Fibroblast of pulmonary artery (primary cell): ENCODE measurements at regions not wholly inside any gene's neighbourhood (a gene's known extent, or its start where the extent isn't known, plus 50 kb on each side); places are given as distances from the start of the nearest gene placed in this dataset.

Experiments used
- DNase-seq: peaks from one replicate; pipeline ENCODE4 v3.0.0-alpha.2; 2010; ENCODE audit warnings: low read depth
- H3K4me3 ChIP-seq: replicated peaks from 2 replicates; pipeline ENCODE4 v1.5.1; 2011; ENCODE audit warnings: low read depth, mild to moderate bottlenecking, control low read depth, low read length, moderate library complexity
- TF ChIP-seq, protein P1 (sequence below): IDR thresholded peaks from 2 replicates; pipeline ENCODE4 v1.5.1; 2011; ENCODE audit warnings: mild to moderate bottlenecking, control low read depth, low read length, inconsistent platforms; ENCODE audit errors: missing control alignments

GRCh38 chr9:119556129-119556875 is 187.1 kb upstream of the BRINP1 start:
- peak; percentile 57 for DNase-seq
- TF ChIP-seq, protein P1, sequence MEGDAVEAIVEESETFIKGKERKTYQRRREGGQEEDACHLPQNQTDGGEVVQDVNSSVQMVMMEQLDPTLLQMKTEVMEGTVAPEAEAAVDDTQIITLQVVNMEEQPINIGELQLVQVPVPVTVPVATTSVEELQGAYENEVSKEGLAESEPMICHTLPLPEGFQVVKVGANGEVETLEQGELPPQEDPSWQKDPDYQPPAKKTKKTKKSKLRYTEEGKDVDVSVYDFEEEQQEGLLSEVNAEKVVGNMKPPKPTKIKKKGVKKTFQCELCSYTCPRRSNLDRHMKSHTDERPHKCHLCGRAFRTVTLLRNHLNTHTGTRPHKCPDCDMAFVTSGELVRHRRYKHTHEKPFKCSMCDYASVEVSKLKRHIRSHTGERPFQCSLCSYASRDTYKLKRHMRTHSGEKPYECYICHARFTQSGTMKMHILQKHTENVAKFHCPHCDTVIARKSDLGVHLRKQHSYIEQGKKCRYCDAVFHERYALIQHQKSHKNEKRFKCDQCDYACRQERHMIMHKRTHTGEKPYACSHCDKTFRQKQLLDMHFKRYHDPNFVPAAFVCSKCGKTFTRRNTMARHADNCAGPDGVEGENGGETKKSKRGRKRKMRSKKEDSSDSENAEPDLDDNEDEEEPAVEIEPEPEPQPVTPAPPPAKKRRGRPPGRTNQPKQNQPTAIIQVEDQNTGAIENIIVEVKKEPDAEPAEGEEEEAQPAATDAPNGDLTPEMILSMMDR = peak; percentile 92
- peak overlapping the region; percentile 50 for H3K4me3 ChIP-seq

- no peak for DNase-seq
- TF ChIP-seq, protein P1 = no peak
- H3K4me3 ChIP-seq = no peak overlapping the region
Measured at GRCh38 chr9:119544492-119544891, 175.3 kb upstream of the BRINP1 start.

- no peak for DNase-seq
- H3K4me3 ChIP-seq = no peak overlapping the region
- TF ChIP-seq, protein P1 = no peak
Measured at GRCh38 chr9:119537138-119537537, 167.9 kb upstream of the BRINP1 start.

GRCh38 chr9:119533504-119533903 is 164.3 kb upstream of the BRINP1 start:
- no peak overlapping the region for H3K4me3 ChIP-seq
- TF ChIP-seq, protein P1 = no peak
- DNase-seq = no peak

- DNase-seq = no peak
- H3K4me3 ChIP-seq = no peak overlapping the region
- TF ChIP-seq, protein P1 = no peak
Measured at GRCh38 chr9:119526698-119527097, 157.5 kb upstream of the BRINP1 start.

GRCh38 chr9:119523508-119523907 is 154.3 kb upstream of the BRINP1 start:
- no peak for DNase-seq
- TF ChIP-seq, protein P1 = no peak
- no peak overlapping the region for H3K4me3 ChIP-seq

GRCh38 chr9:119522381-119522780 is 153.1 kb upstream of the BRINP1 start:
- H3K4me3 ChIP-seq = no peak overlapping the region
- no peak for DNase-seq
- TF ChIP-seq, protein P1 = no peak
